HepG2 (cell line): ENCODE measurements at regions not wholly inside any gene's neighbourhood (a gene's known extent, or its start where the extent isn't known, plus 50 kb on each side); places are given as distances from the start of the nearest gene placed in this dataset.

ENCODE experiments used
- ATAC-seq: fragments of 200-7000 bp; cut with Tn5 transposase; 3 replicates; pipeline ENCODE4 v1.9.1; 2020; ENCODE audit warnings: mild to moderate bottlenecking, moderate library complexity
- BruUV-seq: library from RNA; stranded (reverse); fragments of 400-500 nt; replicated peaks from 2 replicates; lab custom pipeline; 2021; lab: Mats Ljungman, UMichigan
- CTCF ChIA-PET: fragments of 300-600 bp; formaldehyde crosslinking; extraction: SDS; loops from one replicate; lab custom pipeline; 2021; ENCODE audit warnings: low total read pairs, inconsistent platforms, low intra/inter-chr PET ratio; lab: Yijun Ruan, JAX
- POLR2A ChIA-PET: fragments of 350-600 bp; sonication (Branson Sonifier 250); formaldehyde crosslinking; loops from one replicate; lab custom pipeline; 2020; ENCODE audit warnings: antibody characterized with exemption, inconsistent platforms; lab: Yijun Ruan, JAX
- DNase-seq: peaks from one replicate; pipeline ENCODE4 v3.0.0-alpha.2; 2015; ENCODE audit warnings: low spot score
- FAIRE-seq: peaks from 3 replicates; lab custom pipeline; 2011; peaks lifted over from hg19 to GRCh38; lab: Jason Lieb, UNC
- H2AFZ ChIP-seq: one replicate; pipeline ENCODE4 v1.6.1; 2011; ENCODE audit warnings: low read length, inconsistent platforms
- H3K27ac ChIP-seq: fragments of 300-600 bp; 3 replicates; pipeline ENCODE4 v1.8.0; 2011; ENCODE audit warnings: mixed run types, mild to moderate bottlenecking, mixed read lengths, low read length, inconsistent platforms; ENCODE audit not compliant: insufficient read depth; ENCODE audit errors: extremely low read length
- H3K27me3 ChIP-seq, 2 experiments: fragments of 200-600 bp in 1 of 2; 2 replicates in 1 of 2; 3 replicates in 1 of 2; pipeline versions ENCODE4 v1.6.0 to v1.8.0; 2011; ENCODE audit warnings: low read length in 2 of 2, mild to moderate bottlenecking in 2 of 2, moderate library complexity in 2 of 2, inconsistent platforms in 1 of 2; ENCODE audit not compliant: insufficient read depth in 2 of 2, control insufficient read depth in 1 of 2
- H3K36me3 ChIP-seq, 2 experiments: fragments of 200-600 bp in 1 of 2; replicated peaks in 1 of 2; 2 replicates in 1 of 2; 3 replicates in 1 of 2; pipeline versions ENCODE4 v1.5.1 to v1.8.0; 2011; ENCODE audit warnings: low read length in 2 of 2, inconsistent platforms in 1 of 2; ENCODE audit not compliant: insufficient read depth in 2 of 2, control insufficient read depth in 1 of 2
- H3K4me1 ChIP-seq: 2 replicates; pipeline ENCODE4 v1.5.1; 2012; ENCODE audit warnings: low read length, inconsistent platforms; ENCODE audit not compliant: insufficient read depth
- H3K4me2 ChIP-seq: 2 replicates; pipeline ENCODE4 v1.6.0; 2011; ENCODE audit warnings: low read depth, low read length, inconsistent platforms
- H3K4me3 ChIP-seq, 3 experiments: fragments of 200-600 bp in 1 of 3; sonication (generic), shearing (Covaris generic) in 1 of 3; replicated peaks in 1 of 3; 2 replicates each; pipeline ENCODE4 v1.5.1; 2011 to 2016; ENCODE audit warnings: low read length in 3 of 3, inconsistent platforms in 2 of 3, low read depth in 2 of 3, mild to moderate bottlenecking in 2 of 3, control low read depth in 1 of 3, mixed read lengths in 1 of 3; ENCODE audit not compliant: insufficient read depth in 1 of 3
- H3K79me2 ChIP-seq: one replicate; pipeline ENCODE4 v1.6.1; 2011; ENCODE audit warnings: low read length, inconsistent platforms; ENCODE audit not compliant: insufficient read depth
- H3K9ac ChIP-seq: 2 replicates; pipeline ENCODE4 v1.6.0; 2011; ENCODE audit warnings: mild to moderate bottlenecking, low read depth, low read length, inconsistent platforms; ENCODE audit not compliant: insufficient read depth
- H3K9me3 ChIP-seq: 2 replicates; pipeline ENCODE4 v1.5.1; 2012; ENCODE audit warnings: mild to moderate bottlenecking, low read length
- H4K20me1 ChIP-seq: 2 replicates; pipeline ENCODE4 v1.6.0; 2011; ENCODE audit warnings: inconsistent platforms, mild to moderate bottlenecking, low read length, moderate library complexity; ENCODE audit not compliant: insufficient read depth
- NFYC ChIP-seq: IDR thresholded peaks from 2 replicates; pipeline ENCODE4 v1.6.1; 2016; ENCODE audit warnings: missing genetic modification reagents, missing compliant biosample characterization
- POLR2G ChIP-seq: fragments of 200-400 bp; formaldehyde crosslinking; IDR thresholded peaks from 2 replicates; pipeline ENCODE4 v1.6.1; 2018; ENCODE audit warnings: mild to moderate bottlenecking, low read depth, low read length, moderate library complexity
- RAD21 ChIP-seq: fragments of 450-650 bp; formaldehyde crosslinking; IDR thresholded peaks from 2 replicates; pipeline ENCODE4 v1.5.0; 2020; ENCODE audit warnings: mild to moderate bottlenecking
- ZC3H13 ChIP-seq: sonication (generic); formaldehyde crosslinking; IDR thresholded peaks from 2 replicates; pipeline ENCODE4 v1.8.1; 2023; ENCODE audit warnings: mild to moderate bottlenecking, missing genetic modification reagents, moderate library complexity
- ZNF501 ChIP-seq: sonication (generic); formaldehyde crosslinking; IDR thresholded peaks from 2 replicates; pipeline ENCODE4 v1.5.1; 2020; ENCODE audit warnings: mild to moderate bottlenecking, moderate library complexity, missing genetic modification reagents
- in situ Hi-C: cut with HindIII; loops from 2 replicates; pipeline ENCODE4 v1.10.0; 2017; ENCODE audit warnings: low pct_unique_long_range_greater_than_20kb; ENCODE audit not compliant: extremely low pct_ligation_motif_present
- intact Hi-C: fragments of 100-400 bp; cut with micrococcal nuclease; formaldehyde crosslinking; loops from one replicate; pipeline ENCODE4 v1.10.0; 2022; ENCODE audit not compliant: unreplicated experiment
- TF ChIP-seq, protein P1 (sequence below): sonication (generic); formaldehyde crosslinking; IDR thresholded peaks from 2 replicates; pipeline ENCODE4 v1.5.0; 2020; ENCODE audit warnings: missing genetic modification reagents, mild to moderate bottlenecking, borderline replicate concordance
- TF ChIP-seq, protein P2 (sequence below): IDR thresholded peaks from 2 replicates; pipeline ENCODE4 v1.6.1; 2016; ENCODE audit warnings: missing biosample characterization, missing genetic modification reagents, low read depth
- TF ChIP-seq, protein P3 (sequence below): sonication (generic); formaldehyde crosslinking; IDR thresholded peaks from 2 replicates; pipeline ENCODE4 v1.4.0; 2020; ENCODE audit warnings: missing genetic modification reagents

DNA sequence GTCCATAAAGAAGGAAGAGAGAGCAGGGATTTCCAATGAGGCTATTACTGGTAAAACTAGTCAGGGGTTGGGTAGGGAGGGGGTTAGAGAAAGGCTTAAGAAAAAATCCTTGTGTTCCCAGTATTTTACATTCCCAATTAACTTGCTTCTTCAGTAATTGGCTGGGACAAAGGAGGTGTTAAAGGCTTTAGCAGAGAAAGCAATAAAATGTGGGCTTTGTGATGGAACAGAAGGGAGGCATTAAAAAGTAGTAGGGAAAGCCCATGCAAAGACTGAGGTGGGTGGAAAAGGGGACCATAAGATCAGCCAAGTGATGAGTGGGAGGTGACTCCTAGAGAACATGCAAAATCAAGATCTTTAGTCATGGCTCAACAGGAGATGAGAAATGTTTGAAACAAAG lies 1467.2 kb downstream of the RPA4 start:
- H3K9ac ChIP-seq, result no peak overlapping the region
- CTCF ChIA-PET, result no interaction called here
- DNase-seq, result no peak
- H3K4me3 ChIP-seq, result no peak overlapping the region
- H3K4me1 ChIP-seq, result no peaks in the 10 kb centered on the region
- H3K27me3 ChIP-seq, result no peaks in the 10 kb centered on the region
- H3K36me3 ChIP-seq, result no peaks in the 10 kb centered on the region
- BruUV-seq, result no TSS peak
- H2AFZ ChIP-seq, result no peak overlapping the region
- FAIRE-seq, result no peak
- intact Hi-C loops, result no loop called here
- in situ Hi-C loops, result no loop called here
- no peaks in the 10 kb centered on the region for H3K79me2 ChIP-seq
- H3K9me3 ChIP-seq, result no peaks in the 10 kb centered on the region
- no peaks in the 10 kb centered on the region for H4K20me1 ChIP-seq
- TF ChIP-seq ZNF501 (no peak), ZC3H13 (CRISPR knock-in tag) (no peak), NFYC (CRISPR knock-in tag) (no peak), POLR2G (no peak), RAD21 (CRISPR knock-in tag) (no peak)
- TF ChIP-seq, protein P1, sequence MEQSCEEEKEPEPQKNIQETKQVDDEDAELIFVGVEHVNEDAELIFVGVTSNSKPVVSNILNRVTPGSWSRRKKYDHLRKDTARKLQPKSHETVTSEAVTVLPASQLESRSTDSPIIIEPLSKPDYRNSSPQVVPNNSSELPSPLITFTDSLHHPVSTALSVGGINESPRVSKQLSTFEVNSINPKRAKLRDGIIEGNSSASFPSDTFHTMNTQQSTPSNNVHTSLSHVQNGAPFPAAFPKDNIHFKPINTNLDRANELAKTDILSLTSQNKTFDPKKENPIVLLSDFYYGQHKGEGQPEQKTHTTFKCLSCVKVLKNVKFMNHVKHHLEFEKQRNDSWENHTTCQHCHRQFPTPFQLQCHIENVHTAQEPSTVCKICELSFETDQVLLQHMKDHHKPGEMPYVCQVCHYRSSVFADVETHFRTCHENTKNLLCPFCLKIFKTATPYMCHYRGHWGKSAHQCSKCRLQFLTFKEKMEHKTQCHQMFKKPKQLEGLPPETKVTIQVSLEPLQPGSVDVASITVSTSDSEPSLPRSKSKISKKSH, result no peak
- TF ChIP-seq, protein P2, sequence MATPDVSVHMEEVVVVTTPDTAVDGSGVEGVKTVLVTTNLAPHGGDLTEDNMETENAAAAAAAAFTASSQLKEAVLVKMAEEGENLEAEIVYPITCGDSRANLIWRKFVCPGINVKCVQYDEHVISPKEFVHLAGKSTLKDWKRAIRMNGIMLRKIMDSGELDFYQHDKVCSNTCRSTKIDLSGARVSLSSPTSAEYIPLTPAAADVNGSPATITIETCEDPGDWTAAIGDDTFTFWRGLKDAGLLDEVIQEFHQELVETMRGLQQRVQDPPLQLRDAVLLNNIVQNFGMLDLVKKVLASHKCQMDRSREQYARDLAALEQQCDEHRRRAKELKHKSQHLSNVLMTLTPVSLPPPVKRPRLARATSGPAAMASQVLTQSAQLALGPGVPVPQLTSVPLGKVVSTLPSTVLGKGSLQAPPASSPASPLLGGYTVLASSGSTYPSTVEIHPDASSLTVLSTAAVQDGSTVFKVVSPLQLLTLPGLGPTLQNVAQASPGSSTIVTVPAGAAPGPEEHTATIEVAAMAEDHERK (CRISPR knock-in tag), result no peak
- TF ChIP-seq, protein P3, sequence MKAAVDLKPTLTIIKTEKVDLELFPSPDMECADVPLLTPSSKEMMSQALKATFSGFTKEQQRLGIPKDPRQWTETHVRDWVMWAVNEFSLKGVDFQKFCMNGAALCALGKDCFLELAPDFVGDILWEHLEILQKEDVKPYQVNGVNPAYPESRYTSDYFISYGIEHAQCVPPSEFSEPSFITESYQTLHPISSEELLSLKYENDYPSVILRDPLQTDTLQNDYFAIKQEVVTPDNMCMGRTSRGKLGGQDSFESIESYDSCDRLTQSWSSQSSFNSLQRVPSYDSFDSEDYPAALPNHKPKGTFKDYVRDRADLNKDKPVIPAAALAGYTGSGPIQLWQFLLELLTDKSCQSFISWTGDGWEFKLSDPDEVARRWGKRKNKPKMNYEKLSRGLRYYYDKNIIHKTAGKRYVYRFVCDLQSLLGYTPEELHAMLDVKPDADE (CRISPR knock-in tag), result no peak
- TF ChIP-seq, all 625 proteins: peak for 0
- Histone ChIP-seq H3K27ac (no peak overlapping the region), H3K4me2 (no peak overlapping the region)
- ATAC-seq, result no peak
- POLR2A ChIA-PET, result no interaction called here
